HG02588 (cell line): ENCODE measurements at regions not wholly inside any gene's neighbourhood (a gene's known extent, or its start where the extent isn't known, plus 50 kb on each side); places are given as distances from the start of the nearest gene placed in this dataset.

Source experiments
- ATAC-seq: cut with Tn5 transposase; IDR thresholded peaks from one replicate; pipeline ENCODE4 v1.9.1; 2021; ENCODE audit warnings: mild to moderate bottlenecking, moderate library complexity; ENCODE audit not compliant: unreplicated experiment

DNA sequence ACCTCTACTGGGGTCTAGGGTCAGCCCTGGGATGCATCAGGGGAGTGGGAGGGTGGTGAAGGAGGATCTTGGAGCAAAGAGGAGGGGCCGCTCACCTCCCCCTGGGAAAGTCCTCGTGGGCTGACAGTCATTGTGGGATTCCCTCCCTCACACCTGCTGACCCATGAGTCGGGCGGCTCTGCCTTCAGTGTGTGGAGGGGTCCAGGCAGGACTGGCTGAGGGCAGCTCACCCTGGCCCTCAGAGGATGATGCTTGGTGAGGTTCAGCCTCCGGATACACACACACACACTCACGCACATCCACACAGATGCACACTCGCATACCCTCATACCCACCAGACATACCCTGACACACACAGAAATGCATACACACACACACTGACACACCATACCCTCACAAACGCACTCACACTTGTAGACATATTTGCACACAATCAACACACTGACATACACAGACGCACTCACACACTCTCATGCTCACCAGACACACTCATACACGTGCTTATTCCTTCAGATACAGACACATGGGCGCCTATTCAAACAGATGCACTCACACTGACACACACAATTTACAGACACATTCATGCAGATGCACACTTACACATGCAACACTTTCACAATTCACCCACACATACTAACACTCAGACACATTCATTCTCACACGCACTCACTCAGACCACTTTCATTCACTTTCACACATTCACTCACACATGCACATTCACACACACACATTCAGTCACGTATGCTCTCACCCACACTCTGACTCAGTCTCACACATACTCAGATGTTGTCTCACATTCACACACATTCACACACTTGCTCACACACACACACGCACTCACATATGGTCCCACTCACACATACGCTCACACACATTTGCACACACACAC, 105.1 kb upstream of the RPL38 start:
- ATAC-seq, result no peak

DNA sequence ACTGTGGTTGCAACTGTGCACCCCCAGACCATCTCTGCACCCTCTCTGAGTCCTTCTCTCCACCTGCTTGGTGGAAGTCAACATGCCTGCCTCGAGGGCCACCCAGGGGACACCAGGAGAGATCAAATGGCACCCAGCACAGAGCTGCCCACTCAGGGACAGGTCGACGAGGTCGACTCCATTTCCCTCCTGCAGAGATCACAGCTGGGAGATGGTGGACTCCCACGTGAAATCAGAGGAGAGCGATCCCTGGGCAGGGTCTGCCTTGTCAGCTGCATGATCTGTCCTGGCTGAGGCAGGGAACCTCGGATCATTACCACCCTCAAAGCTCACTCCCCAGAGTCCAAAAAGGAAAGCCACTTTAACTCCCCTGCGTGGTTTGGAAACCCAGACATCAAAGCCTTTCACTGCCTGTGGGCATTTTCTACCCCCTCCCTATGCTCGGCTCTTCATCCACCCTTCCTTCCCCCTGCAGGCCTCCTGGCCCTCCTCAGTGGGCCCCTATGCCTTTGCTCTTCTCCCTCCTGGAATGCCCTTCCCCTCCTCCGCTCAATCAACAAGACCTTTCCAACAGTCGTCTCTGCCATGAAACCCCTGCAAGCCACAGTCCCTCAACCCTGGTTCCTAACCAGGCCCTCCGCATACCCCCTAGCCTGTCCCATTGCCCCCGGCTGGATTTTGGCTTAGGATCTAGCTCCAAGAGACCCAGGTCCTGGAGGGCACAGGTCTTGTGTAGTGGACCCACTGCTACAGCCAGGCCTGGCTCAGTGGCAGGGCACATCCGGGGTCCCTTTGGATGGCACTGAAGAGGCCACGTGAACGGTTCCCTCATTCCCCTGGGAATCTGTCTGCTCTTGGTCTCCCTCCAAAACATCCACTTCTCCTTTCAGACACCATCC, 103.8 kb upstream of the RPL38 start:
- no peak for ATAC-seq

- no peak for ATAC-seq
Observed at GRCh38 chr17:74104921-74105320, 98.6 kb upstream of the RPL38 start.

- ATAC-seq, result no peak
Observed at GRCh38 chr17:74107107-74107506, 96.4 kb upstream of the RPL38 start.

GRCh38 chr17:74108126-74108705, 95.3 kb upstream of the RPL38 start:
- ATAC-seq, result no peak

- ATAC-seq, result no peak
Observed at GRCh38 chr17:74110467-74110866, 93.0 kb upstream of the RPL38 start.

GRCh38 chr17:74113326-74113725, 90.2 kb upstream of the RPL38 start:
- ATAC-seq, result no peak

- no peak for ATAC-seq
Observed at GRCh38 chr17:74113952-74114351, 89.5 kb upstream of the RPL38 start.

DNA sequence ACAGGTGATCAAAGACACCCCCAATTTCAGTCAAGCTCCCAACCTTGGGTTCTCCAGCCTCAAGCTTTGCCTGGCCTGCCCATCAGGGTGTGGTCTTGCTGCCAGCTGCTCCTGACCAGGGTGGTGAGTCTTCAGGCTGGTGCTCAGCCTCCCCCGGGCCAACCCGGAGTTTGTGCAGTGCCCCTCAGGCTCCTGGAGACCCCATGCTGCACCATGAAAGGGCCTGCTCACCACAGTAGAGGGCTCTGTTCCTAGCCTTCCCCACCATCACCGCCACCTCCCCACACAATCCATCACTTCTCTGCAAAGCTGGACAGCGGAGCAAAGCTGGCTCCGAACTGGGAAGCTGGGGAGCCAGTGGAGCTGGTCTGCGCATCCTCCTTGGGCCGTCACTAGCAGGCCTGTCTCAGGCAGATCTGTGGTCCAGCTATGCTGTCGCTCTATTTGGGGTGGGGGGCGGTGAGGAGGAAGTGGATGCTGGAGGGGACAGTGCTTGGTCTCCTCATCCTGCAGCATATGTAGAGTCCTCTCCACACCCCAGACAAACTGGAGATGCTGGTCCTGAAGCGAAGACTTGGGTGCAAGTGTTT, 88.5 kb upstream of the RPL38 start:
- ATAC-seq, result no peak

- ATAC-seq, result no peak
Observed at GRCh38 chr17:74115586-74115985, 87.9 kb upstream of the RPL38 start.

DNA sequence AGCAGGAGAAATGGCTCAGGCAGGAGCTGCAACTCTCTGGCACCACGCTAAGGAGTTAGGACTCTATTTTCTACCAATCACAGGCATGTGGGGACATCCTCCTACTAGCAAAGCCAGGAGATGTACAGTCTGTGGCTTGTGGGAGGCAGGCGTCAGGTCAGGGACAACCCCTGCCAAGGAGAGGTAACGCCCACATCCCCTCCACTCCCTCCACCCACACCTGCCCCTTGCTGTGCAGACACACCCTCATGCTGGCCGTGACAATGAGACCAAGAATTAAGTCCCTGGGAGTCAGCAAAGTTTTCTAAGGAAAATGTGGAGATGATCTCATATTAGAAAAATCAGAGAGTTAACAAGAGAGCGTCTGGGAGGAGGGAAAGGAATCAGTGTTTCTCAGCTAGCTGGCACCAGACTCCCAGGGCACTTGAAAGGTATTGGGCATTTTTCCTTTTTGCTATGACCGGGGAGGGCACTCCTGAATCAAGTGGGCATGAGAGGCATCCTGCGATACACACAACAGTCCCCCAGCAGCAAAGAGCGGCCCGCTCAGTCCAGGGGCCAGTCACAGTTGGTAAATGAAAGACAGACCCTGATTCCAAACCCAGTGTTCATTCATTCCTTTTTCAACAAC, 87.3 kb upstream of the RPL38 start:
- ATAC-seq, result no peak

DNA sequence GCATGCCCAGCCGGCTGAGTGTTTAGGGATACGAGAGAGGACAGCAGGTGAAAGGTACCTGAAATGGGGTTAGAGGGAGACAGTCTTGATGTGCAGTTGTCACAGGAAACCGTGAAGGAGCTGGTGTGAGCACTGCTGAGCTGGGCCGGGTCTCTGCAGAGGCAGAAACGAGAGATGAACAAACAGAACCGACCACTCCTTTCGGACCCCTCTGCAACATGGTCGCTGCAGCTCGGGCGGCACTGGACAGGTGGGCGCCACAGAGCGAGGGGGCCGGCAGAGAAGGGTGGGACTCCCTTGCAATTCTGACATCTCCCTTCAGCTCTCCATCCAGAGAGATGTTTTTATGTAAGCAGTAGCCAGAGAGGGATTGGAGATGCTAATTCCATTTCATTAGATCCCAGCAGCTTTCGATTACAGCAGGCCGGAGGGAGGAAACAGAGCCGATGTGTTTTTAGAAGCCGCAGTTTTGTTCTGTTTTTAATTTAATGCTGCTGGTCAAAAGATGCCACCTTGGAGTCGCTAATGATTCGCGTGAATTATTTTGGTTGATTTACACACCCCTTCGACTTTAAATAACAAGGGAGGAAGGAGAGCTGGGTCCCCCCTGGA, 86.3 kb upstream of the RPL38 start:
- ATAC-seq, result no peak

- ATAC-seq, result no peak
Observed at GRCh38 chr17:74117999-74118421, 85.5 kb upstream of the RPL38 start.

- ATAC-seq, result no peak
Observed at GRCh38 chr17:74118504-74118903, 85.0 kb upstream of the RPL38 start.

DNA sequence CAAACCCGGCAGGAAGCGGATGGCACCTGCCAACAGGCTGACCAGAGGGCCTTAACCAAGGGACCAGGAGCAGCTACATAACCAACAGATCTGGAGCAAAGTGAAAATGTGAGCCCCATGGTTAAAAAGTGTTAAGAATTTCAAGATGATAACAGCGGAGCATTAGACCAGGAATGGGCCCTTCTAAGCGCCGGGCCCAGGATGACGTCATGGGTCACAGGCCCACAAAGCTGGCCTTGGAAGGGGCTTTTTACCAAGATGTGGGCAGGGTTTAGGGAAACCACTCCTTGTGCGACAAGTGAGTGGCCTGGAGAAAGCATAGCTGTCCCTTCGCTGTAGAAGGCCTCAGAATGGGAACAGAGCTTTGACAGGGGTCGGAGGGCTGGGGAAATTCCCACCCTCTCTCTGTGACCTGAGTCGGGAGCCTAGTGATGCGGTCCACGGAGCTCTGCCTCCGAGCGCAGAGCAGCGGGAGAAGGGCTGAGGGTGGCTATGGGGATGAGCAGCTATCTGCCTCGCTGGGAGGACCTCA, 84.4 kb upstream of the RPL38 start:
- ATAC-seq, result no peak

- ATAC-seq, result no peak
Observed at GRCh38 chr17:74119965-74120364, 83.5 kb upstream of the RPL38 start.

DNA sequence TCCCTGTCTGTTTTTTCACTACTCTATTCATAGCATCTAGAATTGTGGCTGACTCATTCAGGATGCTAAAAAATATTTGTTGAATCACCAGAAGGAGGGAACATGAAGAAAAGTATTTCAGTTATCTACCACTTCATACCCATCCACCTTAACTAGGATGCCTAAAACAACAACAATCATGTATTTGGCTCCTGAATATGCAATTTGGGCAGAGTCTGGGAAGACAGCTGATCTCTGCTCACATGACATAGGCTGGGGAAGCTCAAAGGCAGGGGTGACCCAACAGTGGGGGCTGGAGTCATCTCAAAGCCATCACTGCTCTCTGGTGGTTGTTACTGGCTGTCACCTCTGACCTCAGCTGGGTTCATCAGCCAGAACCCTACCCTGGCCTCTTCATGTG, 80.1 kb upstream of the RPL38 start:
- no peak for ATAC-seq

- no peak for ATAC-seq
Observed at GRCh38 chr17:74123866-74124444, 79.5 kb upstream of the RPL38 start.

- ATAC-seq, result no peak
Observed at GRCh38 chr17:74125156-74125555, 78.3 kb upstream of the RPL38 start.
